Testis (tissue), 2 donors: ENCODE measurements at regions not wholly inside any gene's neighbourhood (a gene's known extent, or its start where the extent isn't known, plus 50 kb on each side); places are given as distances from the start of the nearest gene placed in this dataset.
"Not testable (repeated sequence)": the region's sequence is repeated elsewhere in the genome, so short reads cannot be mapped to it uniquely, and the experiment has no call there.

Source experiments
- DNase-seq: peaks from one replicate; pipeline ENCODE4 v3.0.0-alpha.2; 2019
- H3K27ac ChIP-seq, 2 donors: fragments of 200-600 bp; sonication (generic); one replicate each; pipeline ENCODE4 v1.5.1; 2019
- H3K27me3 ChIP-seq: fragments of 200-600 bp; sonication (generic); one replicate; pipeline ENCODE4 v1.5.1; 2019
- H3K36me3 ChIP-seq: fragments of 200-600 bp; sonication (generic); one replicate; pipeline ENCODE4 v1.5.1; 2017; ENCODE audit warnings: low read depth; ENCODE audit errors: missing control alignments
- H3K4me1 ChIP-seq: fragments of 200-600 bp; sonication (generic); one replicate; pipeline ENCODE4 v1.5.1; 2019
- H3K4me3 ChIP-seq, 2 donors: fragments of 200-600 bp; sonication (generic); one replicate each; pipeline ENCODE4 v1.5.1; 2017 to 2019
- H3K9me3 ChIP-seq: fragments of 200-600 bp; sonication (generic); one replicate; pipeline ENCODE4 v1.5.1; 2017
- CTCF ChIP-seq, 3 experiments: fragments of 450-650 bp in 2 of 3; fragments of 200-600 bp in 1 of 3; sonication (generic) in 1 of 3; IDR thresholded peaks; one replicate each; pipeline ENCODE4 v1.5.1; 2016 to 2019; ENCODE audit warnings: antibody characterized with exemption in 3 of 3, mild to moderate bottlenecking in 2 of 3, moderate library complexity in 1 of 3
- POLR2A ChIP-seq: fragments of 450-650 bp; IDR thresholded peaks from one replicate; pipeline ENCODE4 v1.6.1; 2017; ENCODE audit warnings: antibody characterized with exemption, mild to moderate bottlenecking, moderate library complexity
- WGBS, 2 donors: methylation state at CpG; one replicate each; pipeline ENCODE4 v1.1.5; 2018; 5-methylcytosine and 5-hydroxymethylcytosine counted together
- intact Hi-C: fragments of 100-400 bp; cut with DNase I; formaldehyde crosslinking; loops from one replicate; pipeline ENCODE4 v1.15.1; 2023; ENCODE audit warnings: low total_unique reads

- Histone ChIP-seq H3K36me3 (no peaks in the 10 kb centered on the region), H3K4me1 (no peaks in the 10 kb centered on the region), H3K27ac (no peak overlapping the region), H3K27me3 (no peaks in the 10 kb centered on the region), H3K4me3 (no peak overlapping the region), H3K9me3 (no peaks in the 10 kb centered on the region)
- TF ChIP-seq CTCF (IDR thresholded peaks at IDR 0.05) = no peak
- no peak for TF ChIP-seq POLR2A
- DNase-seq = no peak
- 44 to 66% methylated on average over 2 of the region's 2 CpGs for WGBS, 2 donors
- intact Hi-C loops = no loop called here
These were observed 174.9 kb upstream of the SMARCAD1 start for GRCh38 chr4:94032754-94033153.

GRCh38 chr4:94036964-94037363, 170.7 kb upstream of the SMARCAD1 start:
- no peak for TF ChIP-seq CTCF (IDR thresholded peaks at IDR 0.05)
- no peak for TF ChIP-seq POLR2A
- intact Hi-C loops = no loop called here
- 64 to 77% methylated on average over 2 of the region's 2 CpGs for WGBS, 2 donors
- Histone ChIP-seq H3K27ac (no peak overlapping the region), H3K9me3 (no peaks in the 10 kb centered on the region), H3K4me3 (no peak overlapping the region), H3K4me1 (no peaks in the 10 kb centered on the region), H3K27me3 (no peaks in the 10 kb centered on the region), H3K36me3 (no peaks in the 10 kb centered on the region)
- no peak for DNase-seq

- Histone ChIP-seq H3K36me3 (no peaks in the 10 kb centered on the region), H3K27me3 (no peaks in the 10 kb centered on the region), H3K4me1 (no peaks in the 10 kb centered on the region), H3K4me3 (no peak overlapping the region), H3K27ac (no peak overlapping the region), H3K9me3 (no peaks in the 10 kb centered on the region)
- DNase-seq = no peak
- intact Hi-C loops = no loop called here
- 61 to 67% methylated on average over 3 of the region's 3 CpGs for WGBS, 2 donors
- no peak for TF ChIP-seq POLR2A
- TF ChIP-seq CTCF (IDR thresholded peaks at IDR 0.05) = no peak
These were observed 169.5 kb upstream of the SMARCAD1 start for GRCh38 chr4:94038195-94038594.

- intact Hi-C loops = no loop called here
- no peak for TF ChIP-seq CTCF (IDR thresholded peaks at IDR 0.05)
- no peak for TF ChIP-seq POLR2A
These were observed 168.4 kb upstream of the SMARCAD1 start for GRCh38 chr4:94039226-94039625.

GRCh38 chr4:94044471-94044870, 163.2 kb upstream of the SMARCAD1 start:
- H3K27ac ChIP-seq, H3K27me3 ChIP-seq, H3K4me1 ChIP-seq, DNase-seq, H3K36me3 ChIP-seq, H3K4me3 ChIP-seq, intact Hi-C loops, H3K9me3 ChIP-seq: not testable (repeated sequence)
- 96% methylated on average over 9 to 14 of the region's 14 CpGs for WGBS, 2 donors

More at GRCh38 chr4:94039226-94039625, 168.4 kb upstream of the SMARCAD1 start:
- DNase-seq = no peak
- Histone ChIP-seq H3K4me3 (no peak overlapping the region), H3K36me3 (no peaks in the 10 kb centered on the region), H3K27me3 (no peaks in the 10 kb centered on the region), H3K27ac (no peak overlapping the region), H3K9me3 (no peaks in the 10 kb centered on the region), H3K4me1 (no peaks in the 10 kb centered on the region)
- WGBS, 2 donors = 88 to 93% methylated on average over 4 of the region's 4 CpGs
